ENCODE measurements at regions not wholly inside any gene's neighbourhood (a gene's known extent, or its start where the extent isn't known, plus 50 kb on each side); places are given as distances from the start of the nearest gene placed in this dataset.

- no peak for TF ChIP-seq GATA2 (IDR thresholded peaks at IDR 0.05; ENCODE audit: low read depth, low read length)
- no peak for TF ChIP-seq GATA3 (IDR thresholded peaks at IDR 0.05; ENCODE audit: low read depth, low read length)
These were observed 163.8 kb upstream of the KITLG start for GRCh38 chr12:88743946-88744685.
